Skeletal muscle cell (primary cell): ENCODE measurements at regions not wholly inside any gene's neighbourhood (a gene's known extent, or its start where the extent isn't known, plus 50 kb on each side); places are given as distances from the start of the nearest gene placed in this dataset.
"Not testable (repeated sequence)": the region's sequence is repeated elsewhere in the genome, so short reads cannot be mapped to it uniquely, and the experiment has no call there.

Experiments used
- DNase-seq: peaks from one replicate; pipeline ENCODE4 v3.0.0-alpha.2; 2010; ENCODE audit warnings: low read depth
- H3K4me3 ChIP-seq: 2 replicates; pipeline ENCODE4 v1.5.1; 2011; ENCODE audit warnings: low read depth, mild to moderate bottlenecking, control low read depth, low read length, moderate library complexity

- no peak overlapping the region for H3K4me3 ChIP-seq
- no peak for DNase-seq
These were observed 933.9 kb upstream of the EPHA5 start for GRCh38 chr4:66604192-66604591.

- H3K4me3 ChIP-seq = no peak overlapping the region
- no peak for DNase-seq
These were observed 932.3 kb upstream of the EPHA5 start for GRCh38 chr4:66602622-66603021.

- no peak overlapping the region for H3K4me3 ChIP-seq
- no peak for DNase-seq
These were observed 921.7 kb upstream of the EPHA5 start for GRCh38 chr4:66591968-66592367.

GRCh38 chr4:66590488-66591215 lies 920.4 kb upstream of the EPHA5 start:
- no peak overlapping the region for H3K4me3 ChIP-seq
- peak; percentile 44 for DNase-seq

- no peak overlapping the region for H3K4me3 ChIP-seq
- DNase-seq = no peak
These were observed 918.9 kb upstream of the EPHA5 start for GRCh38 chr4:66589183-66589582.

- DNase-seq = no peak
- no peak overlapping the region for H3K4me3 ChIP-seq
These were observed 915.5 kb upstream of the EPHA5 start for GRCh38 chr4:66585767-66586166.

GRCh38 chr4:66577922-66578321 lies 907.6 kb upstream of the EPHA5 start:
- H3K4me3 ChIP-seq = no peak overlapping the region
- DNase-seq = no peak

GRCh38 chr4:66575008-66575696 lies 904.9 kb upstream of the EPHA5 start:
- DNase-seq = peak; percentile 76
- H3K4me3 ChIP-seq = no peak overlapping the region

DNA sequence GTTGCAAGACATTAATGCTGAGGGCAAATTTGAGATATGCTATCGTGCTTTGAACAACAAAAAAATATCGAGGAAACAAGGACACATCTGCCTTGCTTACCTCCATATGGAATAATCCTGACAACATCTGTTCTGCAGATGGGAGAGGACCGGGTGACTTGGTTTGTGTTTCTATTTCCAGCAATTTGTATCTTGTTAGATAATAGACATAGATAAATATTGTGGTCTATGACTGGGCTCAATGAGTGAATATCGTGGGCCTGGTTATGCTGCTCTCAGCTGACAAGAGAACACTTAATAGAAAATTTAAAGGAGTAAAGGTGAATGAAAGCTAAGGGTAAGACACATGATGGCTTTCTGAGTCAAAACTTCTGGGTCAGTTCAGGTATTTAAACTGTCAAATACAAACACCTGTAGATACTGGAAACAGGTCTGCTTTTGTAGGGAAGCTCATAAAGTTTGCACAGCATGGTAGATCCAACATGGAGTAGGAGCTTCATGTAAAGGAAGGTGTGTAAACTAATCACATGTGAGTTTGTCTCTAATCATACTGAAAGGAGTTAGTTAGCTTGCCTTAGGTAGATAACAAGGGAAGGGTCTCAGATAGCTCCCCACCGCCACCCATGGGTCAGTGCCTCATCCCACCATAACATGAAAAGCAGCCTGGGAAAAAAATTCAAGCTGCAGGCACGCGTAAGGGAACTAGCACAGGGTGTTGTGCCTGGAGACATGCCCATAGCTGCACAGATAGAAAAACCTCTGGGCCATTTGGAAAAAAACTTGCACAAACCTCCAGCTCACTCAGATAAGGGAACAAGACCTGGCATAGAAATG lies 904.1 kb upstream of the EPHA5 start:
- no peak for DNase-seq
- H3K4me3 ChIP-seq = no peak overlapping the region

- no peak overlapping the region for H3K4me3 ChIP-seq
- DNase-seq = peak; percentile 73
These were observed 902.7 kb upstream of the EPHA5 start for GRCh38 chr4:66572949-66573348.

DNA sequence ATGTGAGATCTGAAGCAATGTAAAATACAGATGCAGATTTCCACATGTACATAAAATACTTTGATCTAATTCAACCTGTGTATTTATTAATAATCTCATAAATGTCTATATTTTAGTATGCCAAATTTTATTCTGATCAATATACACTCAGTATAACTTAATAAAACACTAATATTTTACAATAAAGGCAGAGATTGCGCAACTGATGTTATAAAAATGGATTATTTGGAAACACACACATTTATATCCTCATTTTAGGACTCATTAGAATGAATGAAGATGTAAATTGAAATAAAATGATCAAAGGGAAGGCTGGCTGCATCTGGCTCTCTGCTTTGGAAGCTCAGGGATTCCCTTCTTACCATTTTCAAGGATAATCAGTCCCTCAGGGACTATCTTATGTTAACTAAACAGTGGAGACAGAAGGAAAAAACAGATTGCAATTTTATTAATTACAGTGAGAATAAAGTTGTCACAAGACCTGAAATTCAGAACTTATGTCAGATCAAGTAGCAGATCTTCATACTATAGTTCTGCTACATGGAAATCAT lies 900.9 kb upstream of the EPHA5 start:
- DNase-seq = no peak
- H3K4me3 ChIP-seq = no peak overlapping the region

DNA sequence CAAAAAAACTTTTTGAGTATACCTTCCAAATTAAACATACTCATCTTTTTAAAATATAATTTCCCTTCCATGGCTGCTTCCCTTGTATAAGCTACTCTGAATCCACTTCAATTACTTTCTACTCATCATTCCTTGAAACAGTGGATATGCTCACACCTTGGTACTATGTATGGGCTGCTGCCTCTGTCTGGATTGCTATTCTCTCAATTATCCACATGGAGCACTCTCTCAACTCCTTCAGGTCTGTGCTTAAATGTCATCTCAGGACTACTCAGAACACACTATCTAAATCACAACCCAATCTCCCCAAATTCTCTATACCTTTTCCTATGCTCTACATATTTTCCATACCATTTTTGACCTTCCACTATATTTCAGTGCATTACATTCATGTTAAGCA lies 898.9 kb upstream of the EPHA5 start:
- H3K4me3 ChIP-seq = no peak overlapping the region
- DNase-seq = no peak

- H3K4me3 ChIP-seq = no peak overlapping the region
- no peak for DNase-seq
These were observed 898.1 kb upstream of the EPHA5 start for GRCh38 chr4:66568431-66568830.

DNA sequence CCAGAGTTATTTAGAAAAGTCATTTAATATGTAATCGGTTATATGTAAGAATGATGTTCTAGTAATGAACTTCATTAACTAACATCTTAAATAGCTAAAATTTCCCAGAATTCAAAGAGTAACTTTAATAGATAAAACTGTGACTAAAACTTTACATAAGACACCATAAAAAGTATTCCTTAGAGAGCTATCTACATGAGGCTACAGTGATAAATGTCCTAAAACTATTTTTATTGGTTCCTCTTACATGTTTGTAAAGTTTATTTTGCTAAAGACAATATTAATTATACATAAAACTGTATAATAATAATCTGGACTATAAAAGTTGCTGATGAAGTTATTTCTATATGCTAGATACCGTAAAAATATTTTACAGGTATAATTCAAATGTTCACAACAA lies 897.7 kb upstream of the EPHA5 start:
- H3K4me3 ChIP-seq = no peak overlapping the region
- no peak for DNase-seq

GRCh38 chr4:66567551-66567950 lies 897.3 kb upstream of the EPHA5 start:
- H3K4me3 ChIP-seq = no peak overlapping the region
- no peak for DNase-seq

DNA sequence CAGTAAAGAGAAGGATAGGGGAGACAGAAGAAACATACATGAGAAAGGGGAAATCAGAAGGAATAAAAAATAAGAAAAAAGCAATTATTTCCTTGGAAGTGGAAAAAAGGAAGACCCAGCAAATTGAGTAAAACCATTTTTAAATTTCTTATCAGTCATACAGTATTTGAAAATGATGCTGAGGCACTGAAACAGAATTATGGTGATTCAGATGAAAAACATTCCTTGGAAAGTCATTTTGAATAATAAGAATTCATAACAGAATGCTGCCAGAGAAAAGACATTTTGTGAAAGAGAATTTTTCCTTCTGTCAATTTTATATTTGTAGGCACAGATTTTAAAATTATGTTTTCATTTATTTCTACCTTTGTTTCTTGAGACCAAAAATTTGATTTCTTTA lies 895.5 kb upstream of the EPHA5 start:
- no peak for DNase-seq
- no peak overlapping the region for H3K4me3 ChIP-seq

GRCh38 chr4:66564901-66565651 lies 894.8 kb upstream of the EPHA5 start:
- peak overlapping the region; percentile 1 for H3K4me3 ChIP-seq
- peak; percentile 48 for DNase-seq

- H3K4me3 ChIP-seq = no peak overlapping the region
- DNase-seq = peak; percentile 22
These were observed 892.1 kb upstream of the EPHA5 start for GRCh38 chr4:66562276-66562806.

- not testable (repeated sequence) for DNase-seq, H3K4me3 ChIP-seq
These were observed 891.3 kb upstream of the EPHA5 start for GRCh38 chr4:66561465-66562053.
